NB4 (cell line): ENCODE measurements at regions not wholly inside any gene's neighbourhood (a gene's known extent, or its start where the extent isn't known, plus 50 kb on each side); places are given as distances from the start of the nearest gene placed in this dataset.

Source experiments
- MYC ChIP-seq: IDR thresholded peaks from 2 replicates; pipeline ENCODE4 v1.6.1; 2011; ENCODE audit warnings: low read depth, low read length
- POLR2A ChIP-seq: IDR thresholded peaks from 2 replicates; pipeline ENCODE4 v1.6.1; 2011; ENCODE audit warnings: mild to moderate bottlenecking; ENCODE audit not compliant: insufficient read length; ENCODE audit errors: extremely low read depth
- TF ChIP-seq, protein P1 (sequence below): IDR thresholded peaks from one replicate; pipeline ENCODE4 v1.5.1; 2012; ENCODE audit warnings: low read depth, low read length
- TF ChIP-seq, protein P2 (sequence below): IDR thresholded peaks from 2 replicates; pipeline ENCODE4 v1.6.1; 2011; ENCODE audit warnings: low read depth, low read length

DNA sequence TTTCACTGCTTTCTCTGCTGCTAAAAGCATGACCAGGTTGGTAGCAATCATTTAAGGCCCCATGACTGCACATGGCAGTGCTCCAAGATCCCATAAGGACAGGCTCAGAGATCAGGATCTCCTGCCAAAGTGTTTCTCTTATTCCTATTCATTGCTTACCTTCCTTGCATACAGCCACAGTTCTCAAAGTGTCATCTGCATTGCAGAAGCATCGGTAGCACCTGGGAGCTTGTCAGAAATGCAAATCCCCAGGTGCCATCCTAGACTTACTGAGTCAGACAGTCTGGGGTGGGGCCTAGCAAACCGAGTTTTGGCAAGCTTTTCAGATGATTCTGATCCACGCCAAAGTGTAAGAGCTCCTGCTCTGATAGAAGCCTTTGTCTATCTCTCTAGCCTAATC is 489.0 kb upstream of the AUTS2 start:
- TF ChIP-seq, protein P1, sequence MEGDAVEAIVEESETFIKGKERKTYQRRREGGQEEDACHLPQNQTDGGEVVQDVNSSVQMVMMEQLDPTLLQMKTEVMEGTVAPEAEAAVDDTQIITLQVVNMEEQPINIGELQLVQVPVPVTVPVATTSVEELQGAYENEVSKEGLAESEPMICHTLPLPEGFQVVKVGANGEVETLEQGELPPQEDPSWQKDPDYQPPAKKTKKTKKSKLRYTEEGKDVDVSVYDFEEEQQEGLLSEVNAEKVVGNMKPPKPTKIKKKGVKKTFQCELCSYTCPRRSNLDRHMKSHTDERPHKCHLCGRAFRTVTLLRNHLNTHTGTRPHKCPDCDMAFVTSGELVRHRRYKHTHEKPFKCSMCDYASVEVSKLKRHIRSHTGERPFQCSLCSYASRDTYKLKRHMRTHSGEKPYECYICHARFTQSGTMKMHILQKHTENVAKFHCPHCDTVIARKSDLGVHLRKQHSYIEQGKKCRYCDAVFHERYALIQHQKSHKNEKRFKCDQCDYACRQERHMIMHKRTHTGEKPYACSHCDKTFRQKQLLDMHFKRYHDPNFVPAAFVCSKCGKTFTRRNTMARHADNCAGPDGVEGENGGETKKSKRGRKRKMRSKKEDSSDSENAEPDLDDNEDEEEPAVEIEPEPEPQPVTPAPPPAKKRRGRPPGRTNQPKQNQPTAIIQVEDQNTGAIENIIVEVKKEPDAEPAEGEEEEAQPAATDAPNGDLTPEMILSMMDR, result no peak
- TF ChIP-seq POLR2A (no peak), MYC (no peak)
- TF ChIP-seq, protein P2, sequence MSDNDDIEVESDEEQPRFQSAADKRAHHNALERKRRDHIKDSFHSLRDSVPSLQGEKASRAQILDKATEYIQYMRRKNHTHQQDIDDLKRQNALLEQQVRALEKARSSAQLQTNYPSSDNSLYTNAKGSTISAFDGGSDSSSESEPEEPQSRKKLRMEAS, result no peak
